GM21825 (cell line): ENCODE measurements at regions not wholly inside any gene's neighbourhood (a gene's known extent, or its start where the extent isn't known, plus 50 kb on each side); places are given as distances from the start of the nearest gene placed in this dataset.

ENCODE experiments used
- ATAC-seq: cut with Tn5 transposase; IDR thresholded peaks from one replicate; pipeline ENCODE4 v1.9.1; 2021; ENCODE audit warnings: mild to moderate bottlenecking, moderate library complexity; ENCODE audit not compliant: unreplicated experiment

DNA sequence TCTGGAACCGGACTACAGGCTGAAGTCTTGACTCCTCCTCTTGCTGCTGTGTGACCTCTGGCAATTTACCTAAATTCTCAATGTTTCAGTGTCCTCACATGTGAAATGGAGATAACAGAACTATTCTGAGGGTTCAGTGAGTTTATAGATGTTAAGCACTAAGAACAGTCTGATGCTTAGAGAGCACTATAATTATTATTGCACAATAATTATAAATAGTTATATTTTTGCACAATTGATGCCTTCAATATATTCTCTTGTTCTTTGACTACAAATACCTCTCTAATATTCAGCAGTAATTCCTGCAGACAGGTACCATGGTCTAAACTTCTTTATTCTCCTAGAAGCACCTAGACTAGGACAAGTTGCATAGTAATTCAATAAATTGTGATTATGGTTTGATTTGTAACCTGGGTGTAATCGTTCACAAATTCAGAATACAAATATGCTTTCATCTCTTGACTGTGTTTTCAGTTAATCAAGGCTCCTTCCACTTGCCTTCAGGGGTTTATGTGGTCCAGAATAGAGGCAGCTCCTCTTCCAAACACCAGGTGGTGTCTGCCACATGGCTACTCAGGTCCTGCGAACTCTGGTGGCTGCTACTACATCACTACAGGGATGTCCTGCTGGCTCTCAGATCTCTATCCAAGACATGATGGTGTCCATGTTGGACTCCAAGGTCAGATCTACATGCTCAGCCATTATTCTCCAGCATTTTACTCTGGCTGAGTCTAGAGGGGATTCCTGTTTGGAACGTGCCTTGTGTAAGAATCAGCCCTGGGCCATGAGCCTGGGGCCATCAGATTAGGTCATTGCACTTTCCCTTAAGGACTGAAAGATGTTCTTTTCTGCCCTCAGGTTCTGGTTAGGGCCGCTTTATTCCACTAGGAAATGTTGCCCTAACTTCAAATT lies 103.4 kb downstream of the QRFPR start:
- ATAC-seq: no peak

DNA sequence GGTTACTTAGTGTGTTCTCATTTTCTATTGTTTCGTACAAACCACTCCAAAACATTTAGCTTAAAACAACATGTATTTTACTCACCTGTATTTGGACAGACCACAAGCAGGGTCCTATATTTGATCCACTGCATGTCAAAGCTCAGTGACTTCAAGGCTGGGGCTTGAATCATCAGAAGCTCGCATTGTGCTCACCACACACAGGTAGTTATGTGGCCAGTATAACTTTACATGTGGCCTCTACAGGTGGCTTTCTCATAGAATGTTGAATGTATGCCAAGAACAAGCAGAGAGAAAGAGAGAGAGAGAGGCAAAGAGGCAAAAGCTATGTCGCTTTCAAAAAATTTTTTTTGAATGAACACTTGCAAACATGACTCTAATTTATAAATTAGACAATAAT lies 107.6 kb downstream of the QRFPR start:
- ATAC-seq: no peak

DNA sequence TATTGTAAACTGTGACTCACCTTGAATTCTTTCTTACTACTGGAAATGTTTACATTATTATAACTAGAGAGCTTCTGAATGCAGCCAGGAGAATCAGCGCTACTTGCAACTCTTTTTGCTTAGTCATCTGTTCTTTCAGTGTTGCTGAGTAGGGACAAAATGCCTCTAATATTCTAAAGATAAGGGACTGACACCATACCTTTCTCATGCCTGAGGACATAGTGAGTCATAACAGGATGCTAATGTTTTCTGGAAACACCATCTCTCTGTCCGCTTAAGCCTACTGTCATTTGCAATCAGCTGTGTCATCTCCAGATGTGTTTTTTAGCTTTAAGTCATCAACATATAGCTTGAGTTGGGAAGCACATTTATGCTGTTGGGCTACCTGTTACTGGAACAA lies 108.3 kb downstream of the QRFPR start:
- peak; percentile 83 for ATAC-seq

DNA sequence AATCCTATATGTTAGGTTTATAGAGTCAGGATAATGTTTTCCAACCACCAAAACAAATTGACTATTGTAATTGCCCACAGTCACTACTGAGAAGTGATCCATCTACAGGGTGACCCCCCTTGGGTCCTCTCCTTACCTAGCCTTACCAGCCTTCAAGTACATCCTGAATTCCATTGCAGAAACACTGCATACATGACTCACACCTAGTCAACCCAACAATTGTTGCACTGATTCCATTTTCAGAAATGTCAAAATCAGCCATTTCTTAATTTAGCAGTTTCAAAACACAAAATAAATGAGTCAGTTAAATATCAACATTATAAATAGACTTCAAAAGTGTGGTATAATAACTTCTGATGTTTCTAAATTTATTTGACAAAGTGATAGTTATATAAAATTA lies 106.3 kb upstream of the TNIP3 start:
- ATAC-seq: no peak

DNA sequence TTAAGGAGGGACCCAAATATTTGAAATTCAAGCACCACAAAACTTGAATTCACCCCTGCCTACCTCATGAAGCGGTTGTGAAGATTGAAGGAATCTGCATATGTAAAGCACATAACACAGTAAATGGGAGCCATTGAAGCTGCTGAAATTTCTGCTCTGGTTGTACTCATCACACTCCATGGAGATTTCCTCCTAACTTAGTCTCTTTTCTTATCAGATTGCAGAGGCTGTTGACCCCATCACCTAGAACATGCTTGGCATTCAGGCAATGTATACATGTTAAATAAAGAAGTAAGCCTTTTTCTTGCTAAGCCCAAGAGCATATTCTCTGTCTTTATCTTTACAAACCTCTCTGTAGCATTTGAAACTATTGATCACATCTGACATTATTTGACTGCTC lies 104.9 kb upstream of the TNIP3 start:
- no peak for ATAC-seq

DNA sequence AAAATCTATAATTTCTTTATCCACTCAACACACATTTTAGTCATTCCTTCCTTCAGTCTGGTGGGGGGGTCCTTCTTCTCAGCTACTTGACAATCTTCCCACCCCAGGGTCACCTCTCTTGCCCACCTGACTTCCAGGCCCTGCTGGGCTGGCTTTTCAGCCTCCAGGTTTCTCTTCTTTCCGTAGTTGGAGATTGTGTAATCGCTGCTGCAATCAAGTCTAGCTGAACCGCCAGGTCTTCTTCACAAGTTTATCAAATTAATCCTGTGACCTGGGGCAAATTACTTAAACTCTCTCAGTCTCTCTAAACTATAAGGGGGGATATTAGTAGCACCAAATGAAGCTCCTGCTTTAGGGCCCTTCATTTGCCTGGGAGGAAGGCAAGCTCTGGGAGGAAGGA lies 102.9 kb upstream of the TNIP3 start:
- no peak for ATAC-seq

DNA sequence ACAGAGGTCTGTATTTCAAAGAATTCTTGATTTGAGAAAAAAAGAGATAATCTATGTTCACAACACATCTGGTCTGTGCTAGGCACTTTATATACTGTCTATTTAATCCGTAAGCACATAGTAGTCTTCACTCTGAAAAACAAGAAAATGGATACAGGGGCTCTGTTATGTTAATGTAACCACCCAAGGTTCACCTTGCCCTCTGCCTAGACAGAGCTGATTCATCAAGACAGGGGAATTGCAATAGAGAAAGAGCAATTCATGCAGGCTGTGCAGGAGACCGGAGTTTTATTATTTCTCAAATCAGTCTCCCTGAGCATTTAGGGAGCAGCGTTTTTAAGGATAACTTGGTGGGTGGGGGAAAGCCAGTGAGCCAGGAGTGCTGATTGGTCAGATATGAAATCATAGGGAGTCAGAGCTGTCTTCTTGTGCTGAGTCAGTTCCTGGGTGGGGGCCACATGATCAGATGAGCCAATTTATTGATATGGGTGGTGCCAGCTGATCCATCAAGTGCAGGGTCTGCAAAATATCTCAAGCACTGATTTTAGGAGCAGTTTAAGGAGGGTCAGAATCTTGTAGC lies 92.9 kb upstream of the TNIP3 start:
- ATAC-seq: no peak

DNA sequence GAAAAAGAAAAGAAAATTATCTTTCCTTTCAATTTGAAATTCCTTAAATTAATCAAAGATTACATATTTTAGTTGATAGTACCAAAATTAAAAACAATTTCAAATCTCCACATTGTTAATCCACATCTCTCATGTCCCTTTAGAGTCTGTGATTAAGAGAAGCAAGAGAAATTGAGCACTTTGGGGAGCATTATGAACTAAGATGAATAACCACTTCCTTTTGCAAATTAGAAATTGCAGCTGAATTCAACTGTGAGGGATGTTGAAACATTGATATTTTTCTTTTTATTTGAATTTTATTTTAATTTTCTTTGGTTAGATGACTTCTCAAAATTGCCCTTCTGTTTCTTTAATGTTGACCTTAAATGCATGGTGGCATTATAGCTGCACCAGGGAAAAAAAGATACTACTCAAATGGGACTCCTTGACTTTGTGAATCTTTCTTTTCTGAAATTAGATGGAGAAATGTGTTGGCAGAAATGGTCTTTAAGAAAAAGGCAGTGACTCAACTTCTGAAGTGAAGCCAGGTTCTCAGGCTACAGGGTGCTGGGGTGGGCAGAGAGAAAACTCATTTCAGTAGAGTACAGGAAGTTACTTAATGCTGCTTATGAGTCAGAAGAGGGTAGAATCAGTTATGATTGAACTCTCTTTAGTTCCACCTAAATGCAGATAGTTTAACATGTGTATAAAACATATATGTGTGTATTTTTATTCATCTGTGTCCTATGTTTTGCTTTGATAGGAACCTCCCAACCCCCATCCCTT lies 92.0 kb upstream of the TNIP3 start:
- peak; percentile 99 for ATAC-seq

DNA sequence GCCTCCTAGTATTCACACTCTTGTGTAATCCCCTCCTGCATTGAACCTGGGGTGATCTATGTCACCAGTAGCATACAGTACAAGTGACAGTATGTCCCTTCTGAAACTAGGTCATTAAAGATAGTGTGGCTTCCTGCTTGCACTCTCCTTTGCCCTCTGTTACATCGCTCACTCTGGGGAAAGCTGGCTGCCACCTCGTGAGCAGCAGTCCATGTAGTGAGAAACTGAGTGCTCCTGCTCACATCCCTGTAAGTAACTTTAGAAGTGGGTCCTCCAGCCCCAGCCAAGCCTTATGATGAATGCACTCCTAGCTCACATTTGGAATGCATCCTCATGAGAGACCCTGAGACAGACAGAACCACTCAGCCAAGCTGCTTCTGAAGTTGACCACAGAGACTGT lies 89.8 kb upstream of the TNIP3 start:
- ATAC-seq: no peak

DNA sequence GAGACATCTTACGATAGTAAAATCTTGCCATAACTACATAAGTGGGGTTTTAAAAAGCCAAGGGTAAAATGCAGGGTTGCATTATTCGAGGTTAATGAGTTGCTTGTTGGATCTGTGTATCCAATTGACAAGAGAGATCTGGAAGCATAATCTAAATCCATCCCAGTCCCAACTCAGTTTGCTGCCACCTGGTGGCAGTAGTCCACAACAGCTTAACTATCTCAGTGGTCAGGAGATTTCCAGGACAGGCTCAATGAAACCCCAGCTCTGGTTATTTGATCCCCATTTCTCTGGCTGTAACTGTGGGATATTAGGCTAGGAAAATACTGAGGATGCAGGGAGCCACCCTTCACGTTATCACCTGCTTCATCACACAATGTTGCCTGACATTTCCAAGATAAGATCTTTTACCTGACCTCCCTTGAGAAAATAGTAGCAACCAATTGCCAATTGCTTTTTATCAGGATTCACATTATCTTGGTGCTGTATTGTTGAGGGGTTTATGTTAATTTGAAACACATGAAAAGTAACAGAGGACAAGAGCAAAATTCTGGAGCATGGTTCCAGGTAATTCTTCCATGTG lies 88.2 kb upstream of the TNIP3 start:
- ATAC-seq: peak; percentile 32

DNA sequence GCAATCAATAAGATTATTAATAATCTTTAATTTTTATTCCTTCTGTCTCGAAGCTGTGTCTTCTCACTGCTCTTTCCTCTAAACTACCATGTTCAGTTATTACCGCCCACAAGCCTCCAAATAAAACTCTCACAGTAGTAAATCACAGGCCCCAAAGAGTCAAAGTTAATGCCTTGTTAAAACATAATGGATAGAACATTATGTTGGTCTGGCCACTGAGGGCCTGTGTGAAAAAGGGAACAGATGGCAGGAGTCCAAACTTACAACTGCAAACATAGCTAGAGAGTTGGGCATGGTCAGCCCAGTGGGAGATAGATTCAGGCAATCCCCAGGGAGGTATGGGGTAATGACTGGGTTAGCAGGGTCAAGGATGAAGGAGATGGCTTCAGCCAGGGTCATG lies 84.6 kb upstream of the TNIP3 start:
- ATAC-seq: no peak

DNA sequence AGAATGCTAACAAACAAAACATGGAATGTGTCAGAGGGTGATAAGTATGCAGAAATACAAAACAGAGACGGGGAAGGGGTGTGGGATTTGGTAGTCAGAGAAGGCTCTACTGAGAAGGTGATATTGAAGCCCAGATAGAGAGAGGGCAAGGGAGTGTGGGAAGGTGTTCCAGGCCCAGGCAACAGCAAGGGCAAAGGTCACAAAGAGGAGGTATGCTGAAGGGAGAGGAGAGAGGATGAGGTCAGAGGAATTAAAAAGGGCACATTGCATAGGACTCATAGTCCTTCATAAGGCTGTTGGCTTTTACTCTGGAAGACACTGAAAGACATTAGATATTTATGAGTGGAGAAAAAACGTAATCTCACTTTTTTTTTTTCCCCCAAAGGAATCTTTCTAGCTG lies 82.6 kb upstream of the TNIP3 start:
- no peak for ATAC-seq

DNA sequence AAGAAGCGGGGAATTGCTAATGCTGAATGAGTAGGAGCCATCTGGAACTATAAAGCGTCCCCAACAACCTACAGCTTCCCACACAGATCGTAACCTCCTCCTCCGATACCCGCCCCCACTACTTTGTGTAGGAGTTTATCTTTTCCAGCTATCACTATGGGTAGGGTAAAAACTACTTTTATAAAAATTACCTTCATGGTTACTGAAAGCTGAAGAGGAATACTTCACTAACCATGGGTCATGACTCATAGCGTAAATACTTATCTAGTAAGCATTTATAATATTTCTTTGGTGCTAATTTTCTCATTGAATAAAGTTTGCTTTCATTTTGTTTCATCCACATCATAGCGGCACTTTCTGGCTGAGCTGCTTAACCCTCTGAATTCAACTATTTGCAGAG lies 79.4 kb upstream of the TNIP3 start:
- ATAC-seq: no peak

DNA sequence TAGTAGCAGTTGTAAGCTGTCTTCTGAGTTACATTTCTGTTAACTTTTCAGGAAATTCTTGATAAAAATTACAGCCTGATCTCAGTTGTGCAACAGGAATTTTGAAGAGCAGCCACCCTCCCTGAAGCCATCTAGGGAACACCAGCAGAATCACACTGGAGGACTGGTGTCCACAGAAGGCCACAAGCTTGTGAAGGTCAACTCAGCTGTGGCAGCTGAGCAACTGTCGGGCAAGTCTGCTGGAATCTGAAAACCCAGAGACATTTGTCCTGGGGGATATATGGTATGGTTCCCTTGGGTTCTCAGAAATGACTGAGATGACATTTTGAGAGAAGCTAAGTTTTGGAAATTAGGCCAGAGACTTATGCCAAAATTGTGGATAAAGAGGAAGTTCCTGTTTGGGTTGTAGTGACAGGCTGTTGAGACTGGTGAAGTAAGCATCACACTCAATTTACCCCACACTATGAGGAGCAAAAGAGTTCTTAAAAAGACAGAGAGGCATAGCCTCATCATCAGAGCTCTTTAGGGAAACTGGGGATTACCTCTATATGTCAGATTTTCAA lies 78.1 kb upstream of the TNIP3 start:
- ATAC-seq: no peak

DNA sequence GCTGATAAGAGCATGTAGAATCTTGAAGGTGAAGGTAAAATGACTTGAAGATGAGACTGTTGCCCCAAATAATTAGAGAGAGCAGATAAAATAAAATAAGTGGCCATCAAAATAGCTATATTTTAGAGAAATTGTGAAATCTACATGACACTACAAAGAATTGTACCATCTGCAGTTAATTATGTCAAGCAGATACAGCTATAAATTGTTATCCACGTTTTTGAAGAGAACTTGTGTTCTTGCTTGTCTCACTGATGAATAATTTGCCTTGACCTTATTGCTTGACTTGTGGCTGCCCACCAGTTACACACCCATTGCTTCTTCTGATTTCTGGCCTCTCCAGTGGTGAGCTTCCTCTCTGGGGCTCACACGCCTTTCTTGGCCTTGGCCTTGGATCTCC lies 75.8 kb upstream of the TNIP3 start:
- no peak for ATAC-seq

DNA sequence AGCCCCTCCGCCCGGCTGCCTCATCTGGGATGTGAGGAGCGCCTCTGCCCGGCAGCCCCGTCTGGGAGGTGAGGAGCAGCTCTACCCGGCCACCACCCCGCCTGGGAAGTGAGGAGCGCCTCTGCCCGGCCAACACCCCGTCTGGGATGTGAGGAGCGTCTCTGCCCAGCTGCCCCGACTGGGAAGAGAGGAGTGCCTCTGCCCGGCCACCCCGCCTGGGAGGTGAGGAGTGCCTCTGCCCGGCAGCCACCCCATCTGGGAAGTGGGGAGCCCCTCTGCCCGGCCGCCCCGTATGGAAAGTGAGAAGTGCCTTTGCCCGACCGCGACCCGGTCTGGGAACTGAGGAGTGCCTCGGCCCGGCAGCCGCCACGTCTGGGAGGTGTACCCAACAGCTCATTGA lies 74.3 kb upstream of the TNIP3 start:
- no peak for ATAC-seq

DNA sequence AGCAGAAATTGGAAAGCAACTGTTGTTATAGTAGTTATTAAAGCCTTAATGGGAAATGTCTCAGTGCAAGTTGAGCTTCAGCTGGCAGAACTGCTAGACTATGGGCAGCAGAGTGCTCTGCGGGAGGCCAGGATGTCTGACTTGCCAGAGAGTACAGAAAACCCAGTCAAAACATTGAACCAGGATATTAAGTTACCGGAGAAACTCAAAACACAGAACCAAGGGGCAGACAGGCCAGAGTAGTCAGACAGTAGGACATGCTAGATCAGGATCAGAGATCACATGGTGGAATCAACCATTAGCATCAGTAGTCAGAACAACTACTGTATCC lies 72.9 kb upstream of the TNIP3 start:
- ATAC-seq: no peak

DNA sequence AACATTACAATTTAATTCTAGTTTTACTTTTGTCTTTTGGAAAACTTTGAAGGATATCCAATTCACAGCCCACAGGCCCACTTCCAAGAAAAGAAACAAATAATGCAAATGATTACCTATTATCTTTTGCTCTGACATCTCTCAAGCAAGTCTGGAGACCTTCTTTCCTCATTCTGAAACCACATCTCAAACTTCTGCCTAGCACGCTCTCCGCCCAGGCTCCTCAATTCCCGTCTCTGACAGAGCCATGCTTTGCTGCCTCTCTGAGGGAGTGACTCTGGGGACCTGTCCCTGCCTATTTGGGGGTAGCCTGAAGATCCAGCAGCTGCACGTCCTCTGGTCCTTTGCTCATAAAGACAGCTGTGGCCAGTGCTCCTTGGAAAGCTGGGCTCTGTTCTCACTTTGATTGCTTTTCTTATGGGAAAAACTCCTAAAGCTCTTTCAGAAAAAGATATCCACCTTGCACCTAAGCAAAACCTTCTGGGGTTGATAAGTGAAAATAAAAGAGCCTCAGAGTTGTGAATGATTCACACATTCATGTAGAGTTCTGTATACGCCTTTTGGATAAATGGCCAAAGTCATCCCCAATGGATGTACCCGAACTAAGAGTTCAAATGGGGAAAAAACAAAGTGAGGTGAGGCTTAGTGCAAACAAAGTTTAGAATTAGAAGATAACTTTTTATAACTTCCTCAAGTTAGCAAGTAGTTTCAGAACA lies 72.4 kb upstream of the TNIP3 start:
- ATAC-seq: no peak

DNA sequence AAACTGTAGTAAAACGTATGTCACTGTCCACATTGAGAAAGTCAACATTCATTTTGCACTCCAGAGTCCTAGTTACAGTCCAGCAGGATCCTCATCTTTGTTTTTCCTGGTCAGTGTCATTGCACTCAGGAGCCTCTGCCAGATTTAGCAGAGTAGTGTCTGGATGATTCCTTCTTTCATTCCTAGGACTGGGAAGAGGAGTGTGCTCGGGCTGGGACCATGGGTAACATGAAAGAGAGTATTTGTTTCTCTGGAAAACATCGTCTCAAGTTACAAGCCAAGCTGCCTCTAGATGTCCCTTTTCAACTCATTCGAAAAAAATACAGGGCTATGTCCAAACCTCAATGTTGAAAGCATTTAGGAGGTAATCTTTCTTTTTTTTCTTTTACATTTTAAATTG lies 69.9 kb upstream of the TNIP3 start:
- no peak for ATAC-seq

DNA sequence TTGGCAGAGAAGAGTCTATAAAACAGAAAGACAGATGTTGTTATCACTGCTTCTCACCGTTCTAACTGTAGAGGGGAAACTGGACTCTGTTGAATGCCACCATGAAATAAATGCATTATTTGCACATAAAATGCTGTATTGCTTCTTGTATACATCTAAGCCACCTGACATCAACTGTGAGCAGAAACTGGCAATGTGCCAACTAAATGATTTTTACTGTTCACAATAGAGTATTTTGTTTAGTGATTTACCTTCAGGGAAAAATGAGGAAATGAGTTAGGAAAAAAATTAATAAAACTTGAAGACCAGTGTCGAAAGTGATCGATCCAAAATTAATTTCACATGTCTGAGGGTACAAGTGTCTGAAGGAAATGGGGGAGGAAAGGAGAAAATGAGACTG lies 65.9 kb upstream of the TNIP3 start:
- no peak for ATAC-seq

DNA sequence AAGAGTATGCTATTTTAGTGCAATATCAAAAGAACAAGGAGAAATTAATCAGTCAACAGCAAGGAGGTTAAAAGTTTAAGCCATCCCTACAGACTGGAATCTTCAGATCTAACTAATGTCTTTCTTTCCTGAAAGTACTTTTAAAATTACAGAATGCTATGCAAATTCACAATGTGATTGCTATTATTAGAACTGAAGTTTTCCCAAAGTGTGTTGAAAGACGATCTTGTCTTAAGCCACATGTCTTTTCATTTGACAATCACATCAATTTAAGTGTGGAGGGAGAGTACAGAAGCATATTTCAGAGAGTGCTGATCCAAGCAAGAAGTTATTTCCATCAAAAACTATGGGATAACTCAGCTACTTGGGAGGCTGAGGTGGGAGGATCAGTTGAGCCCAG lies 64.7 kb upstream of the TNIP3 start:
- no peak for ATAC-seq
